SKM-1 treated with dmso at 0.1 percent for 144 hours (cell line): ENCODE measurements at regions not wholly inside any gene's neighbourhood (a gene's known extent, or its start where the extent isn't known, plus 50 kb on each side); places are given as distances from the start of the nearest gene placed in this dataset.
"Not testable (repeated sequence)": the region's sequence is repeated elsewhere in the genome, so short reads cannot be mapped to it uniquely, and the experiment has no call there.

Source experiments
- DNase-seq: peaks from one replicate; lab custom pipeline; 2025; ENCODE audit not compliant: unreplicated experiment; lab: John Stamatoyannopoulos, UW

DNA sequence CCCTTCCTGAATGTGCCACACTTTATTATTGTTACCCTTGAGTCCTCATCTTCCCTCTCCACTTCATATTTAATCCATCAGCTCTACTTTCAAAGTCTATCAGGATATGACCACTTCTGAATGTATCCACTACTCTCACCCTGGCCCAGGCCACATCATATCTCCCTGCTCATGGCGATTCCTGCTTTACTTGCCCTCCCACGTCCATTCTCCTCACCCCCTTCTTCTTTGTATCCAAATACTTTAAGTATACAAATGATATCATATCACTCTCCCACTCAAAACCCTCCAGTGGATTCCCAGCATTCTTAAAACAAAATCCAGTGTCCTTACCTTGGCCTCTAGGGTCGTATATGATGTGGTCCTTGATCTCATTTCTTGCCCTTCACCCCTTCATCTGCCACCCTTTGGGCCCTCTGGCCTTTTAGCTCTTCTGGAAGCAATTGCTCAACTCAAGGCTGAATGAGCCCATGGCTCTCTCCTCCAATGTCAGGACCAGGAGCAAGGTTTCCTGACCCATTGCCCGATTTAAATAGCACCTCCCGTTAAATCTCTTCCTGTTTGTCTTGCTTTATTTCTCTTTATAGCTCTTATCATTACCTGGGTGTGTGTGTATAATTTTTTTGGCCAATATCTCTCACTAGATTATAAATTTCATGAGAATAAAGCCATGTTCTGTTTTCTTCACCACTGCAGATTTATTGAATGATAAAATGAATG is 205.9 kb upstream of the ECI2 start:
- DNase-seq, result no peak

DNA sequence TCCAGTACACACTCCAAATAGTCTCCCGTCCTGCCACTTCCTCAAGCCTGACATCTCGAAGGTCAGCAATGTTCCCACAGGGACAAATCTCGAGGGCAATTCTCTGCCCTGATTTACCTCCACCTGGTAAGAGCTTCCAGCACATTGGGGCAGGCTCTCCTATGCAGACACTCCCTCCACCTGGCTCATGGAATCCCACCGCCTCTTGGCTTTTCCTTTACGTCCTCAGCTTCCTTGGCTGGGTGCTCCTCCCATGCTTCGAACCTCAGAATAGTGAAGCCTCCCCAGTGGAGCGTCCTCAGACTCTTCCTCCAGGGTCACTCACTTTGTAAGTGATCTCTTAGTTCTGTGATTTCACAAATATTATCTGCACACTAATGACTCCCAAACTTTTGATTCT is 205.2 kb upstream of the ECI2 start:
- no peak for DNase-seq

DNA sequence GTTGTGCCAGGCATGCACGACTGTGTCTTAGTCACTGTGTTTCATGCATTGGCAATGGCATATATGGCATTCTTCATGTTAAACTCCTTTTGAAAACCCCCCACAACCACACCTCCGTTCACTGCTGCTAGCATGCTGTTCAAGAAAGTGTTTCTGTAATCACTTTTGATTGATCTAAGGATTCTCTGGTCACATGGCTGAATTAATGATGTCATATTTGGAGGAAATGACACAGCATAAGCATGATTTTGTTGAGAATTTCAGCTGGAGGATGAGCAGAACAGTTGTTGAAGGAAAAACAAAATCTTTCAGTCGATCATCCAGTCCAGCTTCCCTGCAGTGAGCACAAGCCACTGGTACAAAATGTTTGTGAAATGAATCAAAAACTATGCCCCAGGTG is 203.5 kb upstream of the ECI2 start:
- DNase-seq, result no peak

DNA sequence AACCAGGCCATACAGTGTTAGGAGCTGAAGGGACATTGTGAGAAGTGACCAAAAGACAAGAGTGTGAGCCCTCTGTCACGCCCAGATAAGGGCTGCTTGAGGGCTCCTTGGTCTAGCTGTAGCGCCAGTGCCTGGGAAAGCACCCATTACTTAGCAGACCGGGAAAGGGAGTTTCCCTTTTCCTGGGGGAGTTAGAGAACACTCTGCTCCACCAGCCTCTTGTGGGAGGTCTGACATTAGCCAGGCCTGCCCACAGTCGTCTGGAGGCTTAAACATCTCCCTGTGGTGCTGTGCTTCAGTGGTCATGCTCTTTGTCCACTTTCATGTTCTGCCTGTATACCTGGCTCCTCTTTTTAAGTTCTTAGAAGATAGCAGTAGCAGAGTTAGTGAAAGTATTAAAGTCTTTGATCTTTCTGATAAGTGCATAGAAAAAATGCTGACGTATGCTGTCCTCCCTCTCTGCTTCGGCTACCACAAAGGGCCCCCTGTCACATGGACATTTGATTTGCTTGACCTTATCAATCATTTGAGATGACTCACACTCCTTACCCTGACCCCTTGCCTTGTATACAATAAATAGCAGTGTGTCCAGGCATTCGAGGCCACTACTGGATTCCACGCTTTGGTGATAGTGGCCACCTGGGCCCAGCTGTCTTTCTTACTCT is 201.5 kb upstream of the ECI2 start:
- no peak for DNase-seq

DNA sequence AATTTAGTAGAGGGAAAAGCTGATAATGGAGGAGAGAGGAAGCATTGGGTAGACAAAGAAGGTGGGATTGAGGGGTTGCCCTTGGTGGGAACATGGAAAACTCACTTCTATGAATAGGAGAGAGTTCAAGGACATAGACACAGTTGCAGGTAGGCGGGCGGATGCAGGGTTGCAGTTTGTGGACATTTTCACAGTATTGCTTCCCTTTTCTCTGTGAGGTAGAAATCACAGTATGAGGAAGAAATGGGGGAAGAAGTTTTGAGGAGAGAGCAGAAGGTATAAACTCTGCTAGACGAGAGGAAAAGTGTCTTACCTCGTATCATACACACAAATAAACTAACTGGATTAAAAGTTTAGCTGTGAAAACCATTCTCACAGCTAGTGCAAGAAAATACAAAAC is 200.7 kb upstream of the ECI2 start:
- no peak for DNase-seq

DNA sequence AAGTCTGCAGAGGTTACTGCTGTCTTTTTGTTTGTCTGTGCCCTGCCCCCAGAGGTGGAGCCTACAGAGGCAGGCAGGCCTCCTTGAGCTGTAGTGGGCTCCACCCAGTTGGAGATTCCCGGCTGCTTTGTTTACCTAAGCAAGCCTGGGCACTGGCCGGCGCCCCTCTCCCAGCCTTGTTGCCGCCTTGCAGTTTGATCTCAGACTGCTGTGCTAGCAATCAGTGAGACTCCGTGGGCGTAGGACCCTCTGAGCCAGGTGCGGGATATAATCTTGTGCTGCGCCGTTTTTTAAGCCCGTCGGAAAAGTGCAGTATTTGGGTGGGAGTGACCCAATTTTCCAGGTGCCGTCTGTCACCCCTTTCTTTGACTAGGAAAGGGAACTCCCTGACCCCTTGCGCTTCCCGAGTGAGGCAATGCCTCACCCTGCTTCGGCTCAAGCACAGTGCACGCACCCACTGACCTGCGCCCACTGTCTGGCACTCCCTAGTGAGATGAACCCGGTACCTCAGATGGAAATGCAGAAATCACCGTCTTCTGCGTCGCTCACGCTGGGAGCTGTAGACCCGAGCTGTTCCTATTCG is 198.9 kb upstream of the ECI2 start:
- DNase-seq, result not testable (repeated sequence)

DNA sequence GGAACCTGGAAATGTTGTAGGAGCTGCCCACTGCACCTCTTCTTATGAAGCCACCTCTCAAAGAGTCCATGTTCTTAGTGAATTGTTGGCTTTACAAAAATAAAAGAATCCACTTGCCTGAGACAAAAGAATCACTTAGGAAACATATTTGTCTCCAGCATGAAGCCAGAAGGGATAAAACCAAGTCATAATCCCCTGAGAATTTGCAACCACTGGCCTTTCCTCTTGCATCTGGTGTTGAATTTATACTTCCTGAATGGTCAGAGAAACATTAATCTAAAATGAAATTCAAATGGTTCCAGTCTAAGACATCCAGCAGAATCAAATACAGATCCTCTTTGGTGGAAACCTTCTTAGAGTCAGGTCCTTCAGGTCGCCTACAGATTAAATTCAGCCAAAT is 192.5 kb upstream of the ECI2 start:
- DNase-seq, result no peak

DNA sequence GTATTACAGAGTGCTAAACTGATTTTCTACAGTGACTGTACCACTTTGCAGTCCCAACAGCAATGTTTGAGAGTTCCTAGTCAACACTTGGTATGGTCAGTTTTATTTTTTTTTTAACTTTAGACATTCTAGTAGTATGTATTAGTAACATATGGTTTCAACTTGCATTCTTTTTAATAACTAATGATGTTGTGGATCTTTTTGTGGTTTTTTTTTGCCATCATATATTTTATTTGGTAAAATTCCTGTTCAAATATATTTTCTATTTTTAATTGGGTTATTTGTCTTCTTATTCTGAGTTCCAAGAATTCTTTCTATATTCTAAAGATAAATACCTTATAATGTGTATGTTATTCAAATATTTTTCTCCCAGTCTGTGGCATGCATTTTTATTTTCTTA is 189.4 kb upstream of the ECI2 start:
- DNase-seq, result no peak

DNA sequence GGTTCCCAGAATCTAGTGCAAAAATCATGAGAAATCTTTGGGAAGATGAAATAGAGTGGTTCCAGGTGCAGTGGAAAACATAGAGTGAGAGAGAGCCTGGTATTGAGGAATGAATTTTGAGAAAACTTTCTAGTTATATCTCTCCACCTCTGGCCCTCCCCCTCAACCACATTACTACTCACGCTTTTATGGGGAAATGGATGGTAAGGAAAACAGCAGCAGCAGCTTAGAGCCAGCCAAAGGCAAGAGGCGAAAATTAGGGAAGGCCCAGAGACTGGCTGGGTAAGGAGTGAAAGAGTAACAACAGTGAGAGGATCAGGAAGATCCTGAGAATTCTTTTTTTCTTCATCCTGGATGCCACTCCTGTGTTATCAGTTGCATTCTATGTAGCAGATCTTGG is 187.9 kb upstream of the ECI2 start:
- no peak for DNase-seq

DNA sequence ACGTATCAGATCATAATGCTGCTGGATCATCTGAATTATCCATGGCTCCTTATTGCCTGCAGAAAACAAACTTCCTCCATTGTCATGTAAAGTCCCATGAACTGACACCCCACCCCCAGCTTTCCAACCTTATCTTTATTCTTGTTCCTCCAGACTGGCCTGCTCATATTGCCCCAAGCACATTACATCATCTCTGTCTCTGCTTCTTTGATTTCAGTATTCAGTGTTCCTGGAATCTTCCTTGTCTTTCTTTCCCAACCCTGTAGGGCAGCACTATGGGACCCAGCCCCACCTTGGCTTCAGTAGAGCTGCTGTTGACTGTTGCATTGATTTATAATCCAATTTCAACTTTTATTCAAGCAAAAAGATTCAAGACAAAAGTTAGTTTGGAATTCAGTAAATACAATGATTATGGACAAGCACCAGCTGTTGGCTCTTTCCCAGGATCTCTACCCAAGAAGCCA is 187.5 kb upstream of the ECI2 start:
- DNase-seq, result peak; percentile 7

DNA sequence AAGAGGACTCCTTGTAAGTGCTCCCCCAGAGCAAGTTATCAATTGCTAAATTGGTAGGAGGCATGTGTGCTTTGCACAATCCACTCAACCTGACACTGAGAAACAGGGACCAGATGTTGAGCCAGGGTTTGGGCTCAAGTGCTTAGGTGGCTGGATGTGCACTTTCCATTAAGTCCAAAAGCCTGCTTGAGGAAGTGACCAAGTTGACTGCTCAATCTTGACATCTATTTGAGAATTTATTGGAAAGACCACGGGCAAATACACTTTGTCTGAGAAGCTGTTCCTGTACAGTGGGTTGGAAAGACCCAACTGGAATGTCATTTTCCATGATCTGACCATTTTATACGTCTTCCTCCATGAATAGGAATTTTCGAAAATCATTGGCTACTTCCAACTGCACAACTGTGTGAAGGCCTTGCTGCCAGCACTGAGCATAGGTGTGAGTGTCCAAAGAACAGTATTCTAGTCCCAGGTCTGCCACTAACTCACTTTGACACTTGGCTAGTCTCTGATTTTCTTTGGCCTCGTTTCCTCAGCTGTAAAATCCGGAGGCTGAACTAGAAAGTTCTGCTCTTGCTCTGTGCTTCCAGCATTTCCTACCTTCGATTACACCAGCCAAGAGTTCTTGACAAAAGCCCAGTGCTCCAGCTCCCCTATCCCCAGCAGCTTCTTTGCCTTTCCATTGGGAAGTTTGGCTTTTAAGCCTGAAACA is 186.9 kb upstream of the ECI2 start:
- DNase-seq, result no peak

DNA sequence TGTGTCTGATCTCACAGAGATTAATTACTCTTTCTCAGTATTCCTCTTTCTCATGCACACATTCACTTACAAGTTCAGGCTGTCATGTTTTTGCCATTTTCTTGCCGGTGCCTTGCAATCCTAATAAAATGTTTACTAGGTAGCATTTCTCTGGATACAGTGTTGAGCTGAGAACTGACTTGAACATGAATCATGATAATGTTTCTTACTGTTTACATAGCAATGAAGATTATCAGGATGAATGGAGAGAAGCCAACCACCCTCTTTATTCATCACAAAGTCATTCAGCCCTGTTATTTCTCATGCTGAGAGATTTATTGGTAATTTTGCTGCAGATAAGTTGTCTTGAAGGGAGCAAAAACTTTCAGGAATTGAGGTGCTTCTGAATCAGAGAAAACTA is 185.5 kb upstream of the ECI2 start:
- no peak for DNase-seq

DNA sequence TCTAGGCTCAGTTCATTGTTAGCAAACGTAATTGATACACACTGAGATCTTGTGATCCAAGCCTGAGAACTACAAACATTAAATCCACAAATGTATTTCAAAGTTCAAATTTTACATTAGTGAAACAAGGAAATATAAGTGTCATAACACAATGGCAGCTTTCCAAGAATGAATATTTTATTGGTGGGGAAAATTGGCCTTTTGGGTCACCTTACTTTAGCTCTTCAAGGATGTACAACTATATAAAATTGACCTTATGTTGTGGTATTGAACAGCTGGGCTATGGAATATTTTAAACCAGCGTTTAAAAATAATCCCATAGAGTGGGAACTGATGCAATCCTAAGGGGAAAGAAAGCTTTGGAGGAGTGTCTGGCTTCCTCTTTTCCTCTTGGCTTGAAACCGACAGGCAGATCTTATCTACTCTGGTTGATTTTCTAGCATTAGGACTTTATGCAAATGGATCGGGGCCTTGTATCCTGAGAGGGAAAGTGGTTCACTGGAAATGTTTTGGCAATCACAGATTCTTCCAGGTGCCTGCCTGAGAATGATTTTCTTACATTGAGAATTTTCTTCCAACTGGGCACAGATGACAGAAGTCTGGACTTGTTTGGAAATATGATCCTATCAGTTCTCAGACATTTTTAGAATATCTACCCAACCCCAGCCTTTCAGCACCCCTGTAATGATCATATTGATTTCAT is 184.8 kb upstream of the ECI2 start:
- peak; percentile 60 for DNase-seq

DNA sequence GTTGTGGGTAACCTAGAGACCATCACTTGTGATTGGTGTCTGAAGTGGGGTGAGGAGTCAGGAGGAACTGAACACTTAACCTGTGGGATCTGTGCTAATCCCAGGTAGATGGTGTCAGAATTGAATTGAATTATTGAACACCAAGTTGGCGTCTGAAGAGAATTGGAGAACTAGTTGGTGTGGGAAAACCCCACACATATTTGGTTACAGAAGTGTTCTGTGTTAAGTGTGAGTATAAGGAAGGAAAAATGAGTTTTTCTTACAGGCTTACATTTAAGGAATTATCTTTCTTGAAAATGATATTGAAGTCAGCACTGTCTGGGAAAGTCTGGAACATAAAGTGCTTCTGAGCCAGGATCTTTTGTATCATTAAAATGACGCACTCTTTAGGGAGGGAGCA is 182.9 kb upstream of the ECI2 start:
- no peak for DNase-seq

DNA sequence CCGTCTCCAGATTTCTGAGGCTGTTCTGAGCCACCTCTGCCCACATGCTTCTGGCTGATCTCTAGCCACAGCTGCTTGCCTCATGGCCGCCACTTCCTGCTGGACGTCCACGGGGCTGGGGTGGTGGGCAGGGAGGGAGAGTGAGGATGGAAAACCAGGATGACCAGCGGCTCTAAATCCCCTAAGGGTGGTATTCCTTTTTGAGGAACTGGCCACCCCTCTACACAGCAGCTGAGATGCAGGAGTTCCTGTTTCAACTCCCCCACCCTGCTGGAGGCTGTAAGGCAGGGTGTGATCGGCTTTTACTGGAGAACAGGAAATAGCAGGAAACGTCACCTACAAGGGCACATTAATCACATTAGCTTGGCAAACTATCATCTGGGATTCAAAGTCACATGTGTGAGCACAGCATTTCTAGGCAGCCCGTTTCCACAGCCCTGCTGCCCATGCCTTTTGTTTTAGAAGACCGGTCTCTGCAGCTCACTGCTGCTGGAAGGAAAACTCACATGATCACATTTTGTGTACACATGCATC is 181.6 kb upstream of the ECI2 start:
- DNase-seq, result peak; percentile 74

DNA sequence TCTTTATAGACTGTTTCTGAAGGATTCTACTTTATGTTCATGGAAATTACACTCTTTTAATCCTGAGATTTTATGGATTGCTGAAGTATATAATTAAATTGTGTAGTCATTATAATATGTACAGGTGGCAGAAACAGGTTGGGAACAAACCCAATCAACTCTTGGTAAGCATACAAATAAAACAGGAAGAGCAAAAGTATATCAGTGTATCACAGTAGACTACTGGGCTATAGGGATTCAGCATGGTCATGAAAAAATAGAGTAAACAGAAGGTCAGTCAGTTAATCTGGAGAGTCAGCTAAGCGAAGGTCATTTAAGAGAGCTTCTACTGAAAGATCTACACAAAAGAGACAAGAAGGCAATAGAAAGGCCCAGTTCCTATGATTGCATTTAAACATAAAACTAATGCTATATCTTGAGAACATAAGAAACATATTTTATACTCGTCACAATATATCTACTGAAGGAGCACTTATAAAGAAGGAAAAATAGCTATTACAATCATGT is 178.9 kb upstream of the ECI2 start:
- DNase-seq, result no peak

DNA sequence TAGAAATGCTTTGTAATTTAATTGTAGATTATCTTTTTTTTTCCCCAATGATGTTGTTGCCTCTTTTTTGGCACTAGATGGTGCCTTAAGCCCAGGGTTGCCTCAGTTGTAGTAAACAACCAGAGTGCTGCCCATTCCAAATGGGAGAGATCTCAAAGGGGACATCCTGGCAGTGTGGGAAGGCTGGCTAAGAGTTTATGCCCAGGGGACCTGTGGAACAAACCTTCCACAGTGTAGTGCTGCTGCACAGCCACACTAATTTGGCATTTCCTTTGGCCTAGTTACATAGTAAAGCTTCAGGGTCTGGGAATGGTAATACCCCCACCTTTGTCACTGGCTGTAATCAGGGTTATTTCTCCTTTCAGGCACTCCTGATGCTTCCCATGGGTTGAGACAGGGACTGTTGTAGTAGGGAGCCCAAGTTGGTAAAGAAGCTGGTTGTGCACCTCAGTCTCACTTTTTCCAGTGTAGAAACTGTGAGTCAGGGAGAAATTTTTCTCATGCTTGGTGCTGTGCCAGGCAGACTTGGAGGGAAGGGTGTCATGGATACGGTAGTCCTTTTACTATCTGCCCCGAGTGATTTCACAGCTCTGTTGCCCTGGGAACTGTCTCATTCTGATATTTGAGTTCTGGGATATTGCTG is 177.8 kb upstream of the ECI2 start:
- no peak for DNase-seq

DNA sequence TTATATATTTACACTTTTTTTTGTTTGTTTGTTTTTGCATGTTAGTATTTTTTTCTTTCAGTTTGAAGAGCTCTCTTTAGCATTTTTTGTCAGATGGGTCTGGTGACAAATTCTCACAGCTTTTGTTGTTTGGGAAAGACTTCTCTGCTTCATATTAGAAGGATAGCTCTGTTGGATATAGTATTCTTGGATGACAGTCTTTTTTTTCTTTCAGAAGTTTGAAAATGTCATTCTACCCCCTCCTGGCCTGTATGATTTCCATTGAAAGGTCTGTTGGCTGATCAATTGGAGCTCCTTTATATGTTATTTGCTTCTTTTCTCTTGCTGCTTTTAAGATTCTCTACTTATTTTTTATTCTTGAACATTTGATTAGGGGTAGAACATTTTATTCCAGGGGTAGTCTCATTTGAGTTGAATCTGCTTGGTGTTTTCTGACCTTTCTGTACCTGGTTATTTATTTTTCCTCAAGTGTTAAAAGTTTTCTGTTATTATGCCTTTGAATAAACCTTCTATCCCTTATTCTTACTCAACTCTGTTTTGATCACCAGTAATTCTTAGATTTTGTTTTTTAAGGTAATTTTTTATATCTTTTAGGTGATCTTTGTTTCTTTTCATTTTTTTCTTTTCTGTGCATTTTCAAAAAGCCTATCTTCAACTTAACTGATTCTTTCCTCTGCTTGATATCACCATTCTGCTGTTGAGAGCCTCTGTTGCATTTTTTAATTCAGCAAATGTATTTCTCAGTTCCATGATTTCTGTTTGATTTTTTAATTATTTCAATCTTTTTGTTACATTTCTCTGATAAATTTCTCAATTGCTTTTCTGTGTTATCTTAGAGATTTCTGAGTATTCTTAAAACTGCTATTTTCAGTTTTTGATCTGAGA is 176.8 kb upstream of the ECI2 start:
- DNase-seq, result no peak

DNA sequence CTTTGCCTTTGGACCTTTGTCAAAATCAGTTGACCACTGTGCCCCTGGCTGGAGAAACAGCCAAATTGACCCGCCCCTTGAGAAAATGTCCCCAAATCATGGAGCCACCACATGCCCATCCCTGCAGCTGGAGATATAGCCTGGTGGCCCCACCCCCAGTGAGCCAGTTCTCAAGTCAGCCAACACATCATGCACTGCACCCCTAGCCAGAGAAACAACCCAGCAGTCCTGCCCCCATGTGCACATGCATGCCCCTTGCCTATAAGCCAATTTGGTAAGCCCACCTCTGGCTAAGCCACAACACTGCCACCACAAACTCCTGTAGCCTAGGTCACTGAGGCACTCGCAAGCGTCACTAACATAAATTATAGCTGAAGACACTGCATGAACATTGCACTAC is 174.2 kb upstream of the ECI2 start:
- DNase-seq, result no peak
